Liver (tissue), 7 donors: ENCODE measurements at regions not wholly inside any gene's neighbourhood (a gene's known extent, or its start where the extent isn't known, plus 50 kb on each side); places are given as distances from the start of the nearest gene placed in this dataset.

Experiments
- DNase-seq: peaks from one replicate; pipeline ENCODE4 v3.0.0-alpha.2; 2017; ENCODE audit warnings: low spot score
- H3K27ac ChIP-seq, 2 donors: one replicate each; pipeline ENCODE4 v1.7.0; 2013; ENCODE audit warnings: inconsistent platforms in 2 of 2, low read length in 2 of 2, control low read depth in 1 of 2, low read depth in 1 of 2, mild to moderate bottlenecking in 1 of 2
- H3K27me3 ChIP-seq, 4 donors: one replicate each; pipeline versions ENCODE4 v1.6.1 to v1.7.0; 2013; ENCODE audit warnings: low read length in 3 of 4, inconsistent platforms in 1 of 4, mild to moderate bottlenecking in 1 of 4, moderate library complexity in 1 of 4; ENCODE audit not compliant: control insufficient read depth in 4 of 4, insufficient read depth in 4 of 4
- H3K36me3 ChIP-seq, 4 donors: one replicate each; pipeline versions ENCODE4 v1.6.1 to v1.7.0; 2013; ENCODE audit warnings: low read length in 3 of 4, mild to moderate bottlenecking in 3 of 4, low read depth in 1 of 4, moderate library complexity in 1 of 4; ENCODE audit not compliant: control insufficient read depth in 4 of 4, insufficient read depth in 3 of 4
- H3K4me1 ChIP-seq, 4 donors: one replicate each; pipeline versions ENCODE4 v1.6.1 to v1.7.0; 2013; ENCODE audit warnings: low read length in 3 of 4, mild to moderate bottlenecking in 3 of 4, moderate library complexity in 1 of 4; ENCODE audit not compliant: control insufficient read depth in 4 of 4, insufficient read depth in 4 of 4
- H3K4me3 ChIP-seq, 3 donors: one replicate each; pipeline versions ENCODE4 v1.6.1 to v1.7.0; 2013; ENCODE audit warnings: low read length in 3 of 3, control low read depth in 1 of 3, low read depth in 1 of 3, mild to moderate bottlenecking in 1 of 3
- H3K9ac ChIP-seq, 2 donors: one replicate each; pipeline ENCODE4 v1.7.0; 2013; ENCODE audit warnings: low read length in 2 of 2, mild to moderate bottlenecking in 2 of 2, moderate library complexity in 2 of 2, control low read depth in 1 of 2, low read depth in 1 of 2
- H3K9me3 ChIP-seq, 4 donors: one replicate each; pipeline versions ENCODE4 v1.6.1 to v1.7.0; 2013; ENCODE audit warnings: low read length in 3 of 4; ENCODE audit not compliant: control insufficient read depth in 4 of 4
- ATF3 ChIP-seq: IDR thresholded peaks from 2 replicates; pipeline ENCODE4 v1.6.1; 2016; ENCODE audit warnings: antibody characterized with exemption
- CTCF ChIP-seq: fragments of 150-350 bp; IDR thresholded peaks from 2 replicates; pipeline ENCODE4 v1.5.1; 2017; ENCODE audit warnings: improper control_type of control experiment, low read depth, low read length; ENCODE audit not compliant: missing input control
- EGR1 ChIP-seq, 2 donors: IDR thresholded peaks; 2 replicates each; pipeline ENCODE4 v1.6.1; 2016 to 2018; ENCODE audit warnings: antibody characterized with exemption in 2 of 2, low read depth in 2 of 2
- FOXA1 ChIP-seq: IDR thresholded peaks from 2 replicates; pipeline ENCODE4 v1.6.1; 2016; ENCODE audit warnings: antibody characterized with exemption
- GABPA ChIP-seq, 2 donors: IDR thresholded peaks in 1 of 2; conservative IDR thresholded peaks in 1 of 2; 2 replicates each; pipeline ENCODE4 v1.6.1; 2016; ENCODE audit warnings: antibody characterized with exemption in 2 of 2, mild to moderate bottlenecking in 1 of 2, moderate library complexity in 1 of 2
- HNF4A ChIP-seq, 2 donors: conservative IDR thresholded peaks; 2 replicates each; pipeline ENCODE4 v1.6.1; 2016; ENCODE audit warnings: antibody characterized with exemption in 2 of 2, mild to moderate bottlenecking in 2 of 2
- HNF4G ChIP-seq: IDR thresholded peaks from 2 replicates; pipeline ENCODE4 v1.6.1; 2016; ENCODE audit warnings: antibody characterized with exemption
- JUND ChIP-seq, 2 donors: IDR thresholded peaks; 2 replicates each; pipeline ENCODE4 v1.6.1; 2016; ENCODE audit warnings: antibody characterized with exemption in 2 of 2
- MAX ChIP-seq: IDR thresholded peaks from 2 replicates; pipeline ENCODE4 v1.6.1; 2016; ENCODE audit warnings: antibody characterized with exemption
- NR2F2 ChIP-seq: IDR thresholded peaks from 2 replicates; pipeline ENCODE4 v1.6.1; 2016; ENCODE audit warnings: antibody characterized with exemption
- RAD21 ChIP-seq, 2 donors: IDR thresholded peaks; 2 replicates each; pipeline ENCODE4 v1.6.1; 2016; ENCODE audit warnings: antibody characterized with exemption in 2 of 2, mild to moderate bottlenecking in 2 of 2
- REST ChIP-seq: IDR thresholded peaks from 2 replicates; pipeline ENCODE4 v1.6.1; 2016; ENCODE audit warnings: antibody characterized with exemption, mild to moderate bottlenecking
- RXRA ChIP-seq, 2 donors: IDR thresholded peaks; 2 replicates each; pipeline ENCODE4 v1.6.1; 2017 to 2018; ENCODE audit warnings: antibody characterized with exemption in 2 of 2, mild to moderate bottlenecking in 1 of 2
- SP1 ChIP-seq: IDR thresholded peaks from 2 replicates; pipeline ENCODE4 v1.6.1; 2018; ENCODE audit warnings: antibody characterized with exemption, mild to moderate bottlenecking
- TAF1 ChIP-seq: conservative IDR thresholded peaks from 2 replicates; pipeline ENCODE4 v1.6.1; 2016; ENCODE audit warnings: antibody characterized with exemption, mild to moderate bottlenecking
- YY1 ChIP-seq: IDR thresholded peaks from 2 replicates; pipeline ENCODE4 v1.6.1; 2016; ENCODE audit warnings: antibody characterized with exemption, mild to moderate bottlenecking
- ZBTB33 ChIP-seq: IDR thresholded peaks from 2 replicates; pipeline ENCODE4 v1.6.1; 2016; ENCODE audit warnings: antibody characterized with exemption
- donor health status: healthy.
- donor health status: healthy.
- donor health status: healthy.
- donor health status: healthy.

- no peak for TF ChIP-seq TAF1
- no peak for TF ChIP-seq SP1
These were observed 72.6 kb upstream of the STEAP1 start (continued) for GRCh38 chr7:90081621-90082020.

GRCh38 chr7:90092506-90092905 is 61.8 kb upstream of the STEAP1 start:
- Histone ChIP-seq H3K27ac (no peak overlapping the region), H3K4me3 (no peak overlapping the region), H3K9me3 (no peaks in the 10 kb centered on the region), H3K36me3 (no peaks in the 10 kb centered on the region), H3K27me3 (no peaks in the 10 kb centered on the region), H3K4me1 (no peaks in the 10 kb centered on the region), H3K9ac (no peak overlapping the region)
- DNase-seq, result no peak
- TF ChIP-seq SP1 (no peak), HNF4A (conservative IDR thresholded peaks at IDR 0.05) (no peak), GABPA (IDR thresholded peaks at IDR 0.05 in 1 of 2, conservative IDR thresholded peaks at IDR 0.05 in 1 of 2) (no peak), FOXA1 (no peak), JUND (IDR thresholded peaks at IDR 0.05) (no peak), CTCF (no peak), NR2F2 (no peak), RXRA (IDR thresholded peaks at IDR 0.05) (no peak), RAD21 (IDR thresholded peaks at IDR 0.05) (no peak), TAF1 (no peak), ATF3 (no peak), HNF4G (no peak), REST (no peak), ZBTB33 (no peak), EGR1 (IDR thresholded peaks at IDR 0.05; ENCODE audit: low read depth in 2 of 2) (no peak), YY1 (no peak), MAX (no peak)
